Vagina (tissue), 2 donors: ENCODE measurements at regions not wholly inside any gene's neighbourhood (a gene's known extent, or its start where the extent isn't known, plus 50 kb on each side); places are given as distances from the start of the nearest gene placed in this dataset.

Experiments
- DNase-seq, 2 donors: peaks; one replicate each; pipeline ENCODE4 v3.0.0-alpha.2; 2017; ENCODE audit errors: extremely low spot score in 2 of 2
- H3K27ac ChIP-seq: fragments of 200-600 bp; sonication (generic); one replicate; pipeline ENCODE4 v1.5.1; 2019
- H3K27me3 ChIP-seq: fragments of 200-600 bp; sonication (generic); one replicate; pipeline ENCODE4 v1.5.1; 2019
- H3K36me3 ChIP-seq, 2 donors: fragments of 200-600 bp; sonication (generic); one replicate each; pipeline ENCODE4 v1.5.1; 2017 to 2019
- H3K4me1 ChIP-seq: fragments of 200-600 bp; sonication (generic); one replicate; pipeline ENCODE4 v1.5.1; 2019
- H3K4me3 ChIP-seq, 2 donors: fragments of 200-600 bp; sonication (generic); 1 replicate in 1 of 2; 2 replicates in 1 of 2; pipeline ENCODE4 v1.5.1; 2016 to 2019
- H3K9me3 ChIP-seq: fragments of 200-600 bp; sonication (generic); one replicate; pipeline ENCODE4 v1.5.1; 2019
- POLR2A ChIP-seq, 2 donors: fragments of 450-650 bp; IDR thresholded peaks; one replicate each; pipeline ENCODE4 v1.6.1; 2017; ENCODE audit warnings: antibody characterized with exemption in 2 of 2, mild to moderate bottlenecking in 2 of 2, moderate library complexity in 2 of 2
- POLR2AphosphoS5 ChIP-seq, 2 donors: sonication (generic); formaldehyde crosslinking; IDR thresholded peaks; one replicate each; pipeline ENCODE4 v1.9.0; 2017; ENCODE audit warnings: antibody characterized with exemption in 2 of 2, mild to moderate bottlenecking in 2 of 2, low read depth in 1 of 2; ENCODE audit not compliant: insufficient read depth in 1 of 2
- intact Hi-C: fragments of 100-400 bp; cut with DNase I; formaldehyde crosslinking; loops from one replicate; pipeline ENCODE4 v1.15.1; 2023
- TF ChIP-seq, protein P1 (sequence below), 3 experiments: fragments of 450-650 bp in 2 of 3; fragments of 200-600 bp in 1 of 3; sonication (generic) in 1 of 3; IDR thresholded peaks; one replicate each; pipeline ENCODE4 v1.5.1; 2017 to 2019; ENCODE audit warnings: antibody characterized with exemption in 3 of 3, mild to moderate bottlenecking in 2 of 3, moderate library complexity in 2 of 3

DNA sequence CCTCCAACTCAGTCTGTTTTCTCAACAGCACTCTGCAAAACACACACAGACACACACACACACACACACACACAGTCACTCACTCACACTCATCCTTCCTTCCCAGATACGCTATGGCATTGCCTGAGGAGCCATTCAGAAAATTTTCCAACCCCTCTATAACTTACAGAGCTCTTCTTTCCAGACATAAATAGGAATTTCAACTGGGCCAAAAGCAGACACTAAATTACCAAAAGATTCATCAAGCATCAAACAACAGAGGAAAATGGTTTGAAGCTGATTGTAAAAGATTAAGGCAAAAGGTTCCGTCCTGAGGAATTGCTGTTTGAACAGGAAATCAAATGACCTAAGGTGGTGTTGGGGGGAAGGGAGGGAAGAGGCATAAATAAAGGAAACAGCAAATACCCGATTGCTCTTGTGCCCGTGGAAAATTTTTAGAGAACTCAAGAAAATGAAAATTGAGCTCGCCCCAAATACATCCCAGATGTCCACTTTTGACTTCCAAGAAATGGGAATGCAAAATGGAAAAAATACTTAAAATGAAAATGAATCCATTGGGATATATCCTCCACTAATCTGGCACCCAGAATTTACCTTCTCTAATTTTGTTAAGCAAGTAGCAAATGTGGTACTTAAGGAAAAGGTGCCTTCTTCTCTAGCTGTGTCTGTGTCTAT, 183.6 kb downstream of the QDPR start:
- no peaks in the 10 kb centered on the region for H3K36me3 ChIP-seq
- H3K4me3 ChIP-seq, result no peak overlapping the region
- H3K4me1 ChIP-seq, result peaks cover 22% of the 10 kb centered on the region
- no peaks in the 10 kb centered on the region for H3K9me3 ChIP-seq
- no peak for TF ChIP-seq POLR2A (IDR thresholded peaks at IDR 0.05)
- H3K27me3 ChIP-seq, result no peaks in the 10 kb centered on the region
- no peak for DNase-seq
- no peak overlapping the region for H3K27ac ChIP-seq
- intact Hi-C loops, result loop anchor here (5.0 to 10.0 kb wide), 3 partner anchors 413 to 1033 kb away; no protein-coding TSS in a partner anchor

DNA sequence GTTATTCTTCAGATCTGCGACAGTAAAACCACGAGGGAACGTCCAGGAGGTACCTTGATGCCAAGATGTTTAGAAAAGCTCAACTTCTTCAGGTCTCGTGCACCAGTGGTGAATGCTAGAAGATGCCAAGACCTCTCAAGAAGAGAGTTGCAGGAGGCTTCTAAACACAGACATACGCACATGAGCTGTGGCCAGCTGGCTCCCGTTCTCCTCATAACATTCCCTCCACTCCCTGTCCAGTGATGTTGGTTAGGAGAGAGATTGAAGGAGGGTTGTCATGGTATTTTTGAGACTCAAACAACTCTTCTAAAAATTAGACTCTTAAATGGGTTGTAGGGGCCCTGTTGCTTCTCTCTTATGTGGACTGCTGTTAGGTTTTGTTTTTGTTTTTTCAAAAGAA, 184.3 kb downstream of the QDPR start:
- no peak overlapping the region for H3K27ac ChIP-seq
- intact Hi-C loops, result loop anchor here (5.0 to 10.0 kb wide), 3 partner anchors 413 to 1033 kb away; no protein-coding TSS in a partner anchor
- H3K36me3 ChIP-seq, result no peaks in the 10 kb centered on the region

DNA sequence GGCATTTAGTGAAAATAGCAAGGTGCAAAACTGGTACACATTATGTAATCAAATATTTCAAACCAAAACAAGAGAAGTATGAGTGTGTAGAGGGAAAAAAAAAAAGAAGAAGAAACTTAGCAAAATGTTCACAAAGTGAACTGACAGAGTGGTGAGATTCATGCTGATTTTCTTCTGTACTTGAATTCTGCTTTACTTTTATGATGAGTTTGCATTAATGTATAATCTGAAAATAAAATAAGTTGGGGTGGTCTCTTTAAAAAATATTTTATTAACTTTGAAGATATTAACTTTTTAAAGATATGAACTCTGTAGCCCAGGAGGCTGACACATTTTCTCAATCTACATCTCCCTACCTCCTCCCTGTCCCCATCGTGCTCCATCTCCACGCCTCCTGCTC, 185.1 kb downstream of the QDPR start:
- Histone ChIP-seq H3K36me3 (no peaks in the 10 kb centered on the region), H3K27me3 (no peaks in the 10 kb centered on the region), H3K4me3 (no peak overlapping the region), H3K9me3 (no peaks in the 10 kb centered on the region), H3K4me1 (peaks cover 22% of the 10 kb centered on the region), H3K27ac (no peak overlapping the region)
- intact Hi-C loops, result loop anchor here (5.0 to 10.0 kb wide), 3 partner anchors 412 to 1032 kb away; no protein-coding TSS in a partner anchor
- TF ChIP-seq POLR2A (IDR thresholded peaks at IDR 0.05) (no peak), POLR2AphosphoS5 (IDR thresholded peaks at IDR 0.05; ENCODE audit: insufficient read depth in 1 of 2, low read depth in 1 of 2) (no peak)
- TF ChIP-seq, protein P1, sequence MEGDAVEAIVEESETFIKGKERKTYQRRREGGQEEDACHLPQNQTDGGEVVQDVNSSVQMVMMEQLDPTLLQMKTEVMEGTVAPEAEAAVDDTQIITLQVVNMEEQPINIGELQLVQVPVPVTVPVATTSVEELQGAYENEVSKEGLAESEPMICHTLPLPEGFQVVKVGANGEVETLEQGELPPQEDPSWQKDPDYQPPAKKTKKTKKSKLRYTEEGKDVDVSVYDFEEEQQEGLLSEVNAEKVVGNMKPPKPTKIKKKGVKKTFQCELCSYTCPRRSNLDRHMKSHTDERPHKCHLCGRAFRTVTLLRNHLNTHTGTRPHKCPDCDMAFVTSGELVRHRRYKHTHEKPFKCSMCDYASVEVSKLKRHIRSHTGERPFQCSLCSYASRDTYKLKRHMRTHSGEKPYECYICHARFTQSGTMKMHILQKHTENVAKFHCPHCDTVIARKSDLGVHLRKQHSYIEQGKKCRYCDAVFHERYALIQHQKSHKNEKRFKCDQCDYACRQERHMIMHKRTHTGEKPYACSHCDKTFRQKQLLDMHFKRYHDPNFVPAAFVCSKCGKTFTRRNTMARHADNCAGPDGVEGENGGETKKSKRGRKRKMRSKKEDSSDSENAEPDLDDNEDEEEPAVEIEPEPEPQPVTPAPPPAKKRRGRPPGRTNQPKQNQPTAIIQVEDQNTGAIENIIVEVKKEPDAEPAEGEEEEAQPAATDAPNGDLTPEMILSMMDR (IDR thresholded peaks at IDR 0.05), result no peak
- no peak for DNase-seq

More for the DNA sequence above, 184.3 kb downstream of the QDPR start:
- TF ChIP-seq, protein P1 (IDR thresholded peaks at IDR 0.05), result no peak
- TF ChIP-seq POLR2AphosphoS5 (IDR thresholded peaks at IDR 0.05; ENCODE audit: insufficient read depth in 1 of 2, low read depth in 1 of 2), result no peak
- no peak for TF ChIP-seq POLR2A (IDR thresholded peaks at IDR 0.05)
- Histone ChIP-seq H3K9me3 (no peaks in the 10 kb centered on the region), H3K27me3 (no peaks in the 10 kb centered on the region), H3K4me3 (no peak overlapping the region), H3K4me1 (peaks cover 22% of the 10 kb centered on the region)
- DNase-seq, result no peak

DNA sequence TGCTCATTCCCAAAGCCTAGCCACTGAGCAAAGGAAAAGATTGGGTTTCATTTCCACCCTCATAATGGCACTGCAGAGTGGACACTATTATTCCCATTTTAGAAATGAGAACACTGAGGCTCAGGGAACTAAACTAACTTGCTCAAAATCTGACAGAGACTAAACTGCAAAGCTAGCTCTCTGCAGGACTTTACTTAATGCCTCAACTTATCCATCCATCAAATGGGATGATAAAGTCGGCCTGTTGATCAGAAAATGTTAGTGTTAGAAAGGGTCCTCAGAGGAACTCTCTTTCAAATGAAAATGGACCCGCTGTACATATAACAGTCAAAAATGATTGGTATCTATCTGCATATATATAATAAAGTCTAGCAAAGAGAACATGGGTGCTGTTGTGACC, 186.8 kb downstream of the QDPR start:
- TF ChIP-seq, protein P1 (IDR thresholded peaks at IDR 0.05), result no peak
- no peak for TF ChIP-seq POLR2AphosphoS5 (IDR thresholded peaks at IDR 0.05; ENCODE audit: insufficient read depth in 1 of 2, low read depth in 1 of 2)
- TF ChIP-seq POLR2A (IDR thresholded peaks at IDR 0.05), result no peak
- Histone ChIP-seq H3K4me1 (peaks cover 22% of the 10 kb centered on the region), H3K9me3 (no peaks in the 10 kb centered on the region), H3K27ac (no peak overlapping the region), H3K27me3 (no peaks in the 10 kb centered on the region), H3K4me3 (no peak overlapping the region), H3K36me3 (no peaks in the 10 kb centered on the region)
- no peak for DNase-seq
- intact Hi-C loops, result loop anchor here (5.0 to 10.0 kb wide), 3 partner anchors 410 to 1030 kb away; no protein-coding TSS in a partner anchor

DNA sequence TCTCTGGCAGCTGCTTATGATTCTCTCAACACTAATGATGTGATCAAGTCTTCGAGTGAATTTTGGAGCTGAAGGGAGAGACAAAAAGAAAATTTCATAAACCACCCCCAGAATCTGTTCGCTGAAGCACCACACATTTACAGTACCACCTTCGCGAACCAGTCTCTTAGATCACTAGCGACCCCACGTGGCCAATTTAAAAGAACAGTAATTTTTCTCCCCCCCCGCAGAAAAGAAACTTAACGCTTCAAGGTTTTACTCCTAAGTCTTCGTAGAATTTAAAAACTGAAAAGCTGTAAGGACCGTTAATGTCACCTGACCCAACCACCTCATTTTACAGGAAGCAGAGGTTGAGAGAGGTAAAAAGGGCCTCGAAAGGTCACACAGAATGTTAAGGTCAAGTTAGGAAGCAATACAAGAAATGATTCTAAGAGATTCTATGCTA, 187.5 kb downstream of the QDPR start:
- H3K4me1 ChIP-seq, result peaks cover 22% of the 10 kb centered on the region
- H3K9me3 ChIP-seq, result no peaks in the 10 kb centered on the region
- DNase-seq, result no peak
- peak overlapping the region; percentile 7 for H3K27ac ChIP-seq
- H3K27me3 ChIP-seq, result no peaks in the 10 kb centered on the region
- intact Hi-C loops, result loop anchor here (10.0 kb wide), 2 partner anchors 410 to 1030 kb away; no protein-coding TSS in a partner anchor
- no peak overlapping the region for H3K4me3 ChIP-seq
- TF ChIP-seq POLR2AphosphoS5 (IDR thresholded peaks at IDR 0.05; ENCODE audit: insufficient read depth in 1 of 2, low read depth in 1 of 2), result no peak
- TF ChIP-seq POLR2A (IDR thresholded peaks at IDR 0.05), result no peak
- TF ChIP-seq, protein P1 (IDR thresholded peaks at IDR 0.05), result peak in 1 of 3 experiments; percentile 71
- H3K36me3 ChIP-seq, result no peaks in the 10 kb centered on the region
